ENCODE measurements at regions not wholly inside any gene's neighbourhood (a gene's known extent, or its start where the extent isn't known, plus 50 kb on each side); places are given as distances from the start of the nearest gene placed in this dataset.

GRCh38 chr2:2527148-2527547, 196.1 kb upstream of the MYT1L start:
- TF ChIP-seq CTCF (IDR thresholded peaks at IDR 0.05) (no peak), POLR2A (IDR thresholded peaks at IDR 0.05) (no peak)
- intact Hi-C loops (cut with DNase I): no loop called here
- H3K36me3 ChIP-seq: no peaks in the 10 kb centered on the region
- WGBS (ENCODE audit: insufficient coverage, low coverage, low lambda C conversion rate, missing lambda C conversion rate): 55% methylated on average over 6 of the region's 6 CpGs
- ATAC-seq: no peak
- no peak overlapping the region for H3K27ac ChIP-seq
- H3K4me1 ChIP-seq: no peaks in the 10 kb centered on the region
- no peak for DNase-seq
- no peaks in the 10 kb centered on the region for H3K9me3 ChIP-seq
- no peaks in the 10 kb centered on the region for H3K27me3 ChIP-seq
- no peak overlapping the region for H3K4me3 ChIP-seq

- DNase-seq: no peak
- H3K4me3 ChIP-seq: no peak overlapping the region
- 49% methylated on average over 8 of the region's 12 CpGs for WGBS (ENCODE audit: insufficient coverage, low coverage, low lambda C conversion rate, missing lambda C conversion rate)
- ATAC-seq: no peak
- no peaks in the 10 kb centered on the region for H3K27me3 ChIP-seq
- no peaks in the 10 kb centered on the region for H3K36me3 ChIP-seq
- no peak for TF ChIP-seq POLR2A (IDR thresholded peaks at IDR 0.05)
- TF ChIP-seq CTCF (IDR thresholded peaks at IDR 0.05): no peak
- no peaks in the 10 kb centered on the region for H3K4me1 ChIP-seq
- intact Hi-C loops (cut with DNase I): no loop called here
- no peak overlapping the region for H3K27ac ChIP-seq
- no peaks in the 10 kb centered on the region for H3K9me3 ChIP-seq
These were observed 193.4 kb upstream of the MYT1L start for GRCh38 chr2:2524348-2524941.

DNA sequence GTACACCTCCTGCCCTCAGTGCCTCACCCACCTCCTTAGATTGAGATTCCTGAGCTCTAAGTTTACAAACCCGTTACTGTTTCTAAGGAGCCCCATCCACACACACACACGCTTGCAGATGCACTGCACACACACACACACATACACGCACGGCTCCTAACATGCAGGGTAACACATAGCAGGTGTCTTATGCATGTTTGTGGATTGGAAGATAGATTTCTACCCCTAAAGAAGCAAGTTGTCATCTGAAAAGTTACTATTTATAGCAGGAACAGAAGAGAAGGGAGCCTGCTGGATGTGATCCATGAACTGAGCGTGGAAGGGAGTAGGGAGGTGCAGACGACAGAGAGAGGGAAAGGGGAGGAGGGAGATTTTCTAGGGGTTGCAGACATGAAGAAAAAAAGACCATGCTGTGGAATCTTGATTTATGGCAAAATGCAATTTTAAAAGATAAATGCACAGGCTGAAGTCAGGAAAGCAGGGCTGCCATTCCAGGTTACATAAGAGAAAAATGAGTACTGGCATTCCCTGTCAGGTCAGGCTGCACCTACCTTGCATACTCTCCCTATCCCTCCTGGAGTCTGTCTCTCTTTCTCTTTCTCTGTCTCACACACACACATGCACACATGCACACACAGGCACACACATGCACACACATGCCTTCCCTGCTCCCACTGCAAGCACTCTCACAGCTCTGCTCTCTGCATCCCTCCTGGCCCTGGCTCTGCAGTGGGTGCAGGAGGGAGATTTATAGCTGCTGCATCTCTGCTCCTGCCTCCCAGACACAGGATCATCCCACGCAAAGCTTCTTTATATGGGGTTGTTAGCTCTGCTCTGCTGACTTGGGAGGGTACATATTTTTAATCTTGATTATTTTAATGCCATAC, 192.6 kb upstream of the MYT1L start:
- Histone ChIP-seq H3K36me3 (no peaks in the 10 kb centered on the region), H3K27ac (no peak overlapping the region), H3K4me3 (no peak overlapping the region), H3K4me1 (no peaks in the 10 kb centered on the region), H3K27me3 (no peaks in the 10 kb centered on the region), H3K9me3 (no peaks in the 10 kb centered on the region)
- ATAC-seq (no peak), DNase-seq (no peak)
- intact Hi-C loops (cut with DNase I): no loop called here
- WGBS (ENCODE audit: insufficient coverage, low coverage, low lambda C conversion rate, missing lambda C conversion rate): 43% methylated on average over 7 of the region's 7 CpGs
- TF ChIP-seq POLR2A (IDR thresholded peaks at IDR 0.05) (no peak), CTCF (IDR thresholded peaks at IDR 0.05) (no peak)

- TF ChIP-seq POLR2A (IDR thresholded peaks at IDR 0.05) (no peak), CTCF (IDR thresholded peaks at IDR 0.05) (no peak)
- DNase-seq (no peak), ATAC-seq (peak in 1 of 4 donors; percentile 21)
- no peak overlapping the region for H3K27ac ChIP-seq
- no peak overlapping the region for H3K4me3 ChIP-seq
- H3K4me1 ChIP-seq: no peaks in the 10 kb centered on the region
- H3K9me3 ChIP-seq: no peaks in the 10 kb centered on the region
- 38% methylated on average over 3 of the region's 10 CpGs for WGBS (ENCODE audit: insufficient coverage, low coverage, low lambda C conversion rate, missing lambda C conversion rate)
- intact Hi-C loops (cut with DNase I): no loop called here
- H3K27me3 ChIP-seq: no peaks in the 10 kb centered on the region
- no peaks in the 10 kb centered on the region for H3K36me3 ChIP-seq
These were observed 189.3 kb upstream of the MYT1L start for GRCh38 chr2:2520401-2520811.

Data from right lobe of liver (tissue), 6 donors.